ENCODE measurements at regions not wholly inside any gene's neighbourhood (a gene's known extent, or its start where the extent isn't known, plus 50 kb on each side); places are given as distances from the start of the nearest gene placed in this dataset.
A peak's percentile ranks its signal among the peaks of the same experiment; 100 is the strongest.

- Histone ChIP-seq H3K9ac (ENCODE audit: insufficient read length, low read depth) (no peak overlapping the region), H3K4me3 (ENCODE audit: insufficient read length, low read depth) (no peak overlapping the region), H3K9me3 (ENCODE audit: insufficient read depth, low read length) (no peaks in the 10 kb centered on the region), H3K27me3 (ENCODE audit: insufficient read depth, insufficient read length) (no peaks in the 10 kb centered on the region), H3K4me1 (ENCODE audit: insufficient read depth, insufficient read length) (peaks cover 6% of the 10 kb centered on the region), H3K36me3 (ENCODE audit: insufficient read depth, insufficient read length, low read length) (no peaks in the 10 kb centered on the region)
- no peak for TF ChIP-seq ZNF274 (IDR thresholded peaks at IDR 0.05; ENCODE audit: low read depth, low read length)
- no peak for TF ChIP-seq YY1 (IDR thresholded peaks at IDR 0.05; ENCODE audit: insufficient read depth, insufficient read length)
- no peak for TF ChIP-seq SUZ12 (IDR thresholded peaks at IDR 0.05; ENCODE audit: extremely low read depth, insufficient read depth, insufficient read length)
- DNase-seq (ENCODE audit: low read depth, low spot score) = no peak
These were observed 108.7 kb upstream of the DUSP10 start for GRCh38 chr1:221850470-221851187.

- DNase-seq (ENCODE audit: low read depth, low spot score) = no peak
These were observed 108.0 kb upstream of the DUSP10 start for GRCh38 chr1:221849897-221850296.

GRCh38 chr1:221849110-221849509, 107.2 kb upstream of the DUSP10 start:
- H3K4me3 ChIP-seq (ENCODE audit: insufficient read length, low read depth) = no peak overlapping the region
- H3K9me3 ChIP-seq (ENCODE audit: insufficient read depth, low read length) = no peaks in the 10 kb centered on the region
- DNase-seq (ENCODE audit: low read depth, low spot score) = no peak
- no peak overlapping the region for H3K9ac ChIP-seq (ENCODE audit: insufficient read length, low read depth)
- H3K36me3 ChIP-seq (ENCODE audit: insufficient read depth, insufficient read length, low read length) = no peaks in the 10 kb centered on the region
- H3K27me3 ChIP-seq (ENCODE audit: insufficient read depth, insufficient read length) = no peaks in the 10 kb centered on the region
- no peak for TF ChIP-seq SUZ12 (IDR thresholded peaks at IDR 0.05; ENCODE audit: extremely low read depth, insufficient read depth, insufficient read length)
- no peak for TF ChIP-seq YY1 (IDR thresholded peaks at IDR 0.05; ENCODE audit: insufficient read depth, insufficient read length)
- TF ChIP-seq ZNF274 (IDR thresholded peaks at IDR 0.05; ENCODE audit: low read depth, low read length) = no peak
- peaks cover 6% of the 10 kb centered on the region for H3K4me1 ChIP-seq (ENCODE audit: insufficient read depth, insufficient read length)

More at GRCh38 chr1:221849897-221850296, 108.0 kb upstream of the DUSP10 start:
- no peaks in the 10 kb centered on the region for H3K36me3 ChIP-seq (ENCODE audit: insufficient read depth, insufficient read length, low read length)
- no peak overlapping the region for H3K4me3 ChIP-seq (ENCODE audit: insufficient read length, low read depth)
- TF ChIP-seq SUZ12 (IDR thresholded peaks at IDR 0.05; ENCODE audit: extremely low read depth, insufficient read depth, insufficient read length) (no peak), ZNF274 (IDR thresholded peaks at IDR 0.05; ENCODE audit: low read depth, low read length) (no peak), YY1 (IDR thresholded peaks at IDR 0.05; ENCODE audit: insufficient read depth, insufficient read length) (no peak)
- no peak overlapping the region for H3K9ac ChIP-seq (ENCODE audit: insufficient read length, low read depth)
- no peaks in the 10 kb centered on the region for H3K27me3 ChIP-seq (ENCODE audit: insufficient read depth, insufficient read length)
- H3K9me3 ChIP-seq (ENCODE audit: insufficient read depth, low read length) = no peaks in the 10 kb centered on the region
- H3K4me1 ChIP-seq (ENCODE audit: insufficient read depth, insufficient read length) = peaks cover 6% of the 10 kb centered on the region

DNA sequence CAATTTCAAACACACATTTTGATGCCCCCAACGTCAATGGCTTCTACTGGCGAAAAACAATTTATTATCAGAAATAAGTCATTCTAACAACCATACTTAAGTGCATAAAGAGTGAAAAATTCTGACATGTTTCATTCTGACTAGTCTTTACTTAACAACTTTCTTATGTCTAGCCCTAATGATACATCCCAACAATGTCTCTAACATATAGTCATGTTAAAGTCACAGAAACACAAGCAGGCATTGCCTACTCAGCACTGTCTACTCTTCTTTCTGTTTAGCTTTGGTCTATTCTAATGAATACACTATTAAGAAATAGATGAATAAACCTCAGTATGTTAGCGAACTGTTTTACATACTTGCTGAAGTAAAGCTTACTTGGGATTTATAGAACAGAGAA, 105.8 kb upstream of the DUSP10 start:
- no peaks in the 10 kb centered on the region for H3K9me3 ChIP-seq (ENCODE audit: insufficient read depth, low read length)
- no peak for DNase-seq (ENCODE audit: low read depth, low spot score)
- no peak overlapping the region for H3K4me3 ChIP-seq (ENCODE audit: insufficient read length, low read depth)
- no peak overlapping the region for H3K9ac ChIP-seq (ENCODE audit: insufficient read length, low read depth)
- H3K4me1 ChIP-seq (ENCODE audit: insufficient read depth, insufficient read length) = peaks cover 6% of the 10 kb centered on the region
- no peaks in the 10 kb centered on the region for H3K27me3 ChIP-seq (ENCODE audit: insufficient read depth, insufficient read length)
- H3K36me3 ChIP-seq (ENCODE audit: insufficient read depth, insufficient read length, low read length) = no peaks in the 10 kb centered on the region
- no peak for TF ChIP-seq ZNF274 (IDR thresholded peaks at IDR 0.05; ENCODE audit: low read depth, low read length)
- no peak for TF ChIP-seq YY1 (IDR thresholded peaks at IDR 0.05; ENCODE audit: insufficient read depth, insufficient read length)
- no peak for TF ChIP-seq SUZ12 (IDR thresholded peaks at IDR 0.05; ENCODE audit: extremely low read depth, insufficient read depth, insufficient read length)

DNA sequence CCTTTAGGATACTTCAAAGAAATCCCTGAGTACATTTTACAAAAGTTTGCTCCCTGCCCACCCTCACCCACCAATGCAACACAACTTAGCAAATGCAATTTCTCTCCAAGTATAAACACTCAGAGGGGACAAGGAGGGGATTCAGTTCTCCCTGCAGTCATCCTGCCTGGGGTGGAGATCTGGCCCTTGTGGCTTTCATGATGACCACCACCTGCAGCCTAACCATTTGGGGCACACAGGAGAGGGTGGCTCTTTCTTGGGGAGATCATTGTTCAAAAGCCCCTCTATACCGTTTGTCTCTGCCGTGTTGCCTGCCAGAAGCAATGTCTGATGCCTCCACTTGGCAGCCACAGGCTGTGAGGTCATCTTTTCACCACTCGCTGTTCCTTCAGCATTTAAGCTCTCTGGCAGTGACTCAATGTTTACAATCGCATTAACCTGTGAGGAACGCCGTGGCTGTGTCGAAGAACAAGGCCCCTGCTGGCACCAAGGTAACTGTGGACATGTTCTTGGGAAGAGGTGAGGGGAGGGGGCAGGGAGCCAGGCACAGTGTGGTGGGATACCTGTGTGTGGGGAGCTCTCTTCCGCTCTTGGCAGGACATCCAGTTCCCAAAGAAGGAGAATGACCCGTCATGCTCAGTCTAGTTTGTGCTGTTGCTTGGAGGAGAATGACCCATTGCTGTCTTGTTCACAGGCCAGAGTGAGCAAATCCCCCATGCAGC, 103.9 kb upstream of the DUSP10 start:
- Histone ChIP-seq H3K9me3 (ENCODE audit: insufficient read depth, low read length) (no peaks in the 10 kb centered on the region), H3K9ac (ENCODE audit: insufficient read length, low read depth) (no peak overlapping the region), H3K36me3 (ENCODE audit: insufficient read depth, insufficient read length, low read length) (no peaks in the 10 kb centered on the region), H3K27me3 (ENCODE audit: insufficient read depth, insufficient read length) (no peaks in the 10 kb centered on the region), H3K4me1 (ENCODE audit: insufficient read depth, insufficient read length) (peaks cover 6% of the 10 kb centered on the region), H3K4me3 (ENCODE audit: insufficient read length, low read depth) (no peak overlapping the region)
- peak; percentile 33 for DNase-seq (ENCODE audit: low read depth, low spot score)
- TF ChIP-seq ZNF274 (IDR thresholded peaks at IDR 0.05; ENCODE audit: low read depth, low read length) (no peak), SUZ12 (IDR thresholded peaks at IDR 0.05; ENCODE audit: extremely low read depth, insufficient read depth, insufficient read length) (no peak), YY1 (IDR thresholded peaks at IDR 0.05; ENCODE audit: insufficient read depth, insufficient read length) (no peak)

GRCh38 chr1:221841983-221842335, 100.1 kb upstream of the DUSP10 start:
- Histone ChIP-seq H3K27me3 (ENCODE audit: insufficient read depth, insufficient read length) (no peaks in the 10 kb centered on the region), H3K9me3 (ENCODE audit: insufficient read depth, low read length) (no peaks in the 10 kb centered on the region), H3K9ac (ENCODE audit: insufficient read length, low read depth) (no peak overlapping the region), H3K36me3 (ENCODE audit: insufficient read depth, insufficient read length, low read length) (no peaks in the 10 kb centered on the region), H3K4me3 (ENCODE audit: insufficient read length, low read depth) (no peak overlapping the region), H3K4me1 (ENCODE audit: insufficient read depth, insufficient read length) (peaks cover 6% of the 10 kb centered on the region)
- no peak for DNase-seq (ENCODE audit: low read depth, low spot score)
- TF ChIP-seq ZNF274 (IDR thresholded peaks at IDR 0.05; ENCODE audit: low read depth, low read length) (no peak), SUZ12 (IDR thresholded peaks at IDR 0.05; ENCODE audit: extremely low read depth, insufficient read depth, insufficient read length) (no peak), YY1 (IDR thresholded peaks at IDR 0.05; ENCODE audit: insufficient read depth, insufficient read length) (no peak)

- DNase-seq (ENCODE audit: low read depth, low spot score) = no peak
- H3K4me3 ChIP-seq (ENCODE audit: insufficient read length, low read depth) = no peak overlapping the region
- no peaks in the 10 kb centered on the region for H3K9me3 ChIP-seq (ENCODE audit: insufficient read depth, low read length)
- TF ChIP-seq ZNF274 (IDR thresholded peaks at IDR 0.05; ENCODE audit: low read depth, low read length) (no peak), YY1 (IDR thresholded peaks at IDR 0.05; ENCODE audit: insufficient read depth, insufficient read length) (no peak), SUZ12 (IDR thresholded peaks at IDR 0.05; ENCODE audit: extremely low read depth, insufficient read depth, insufficient read length) (no peak)
- peaks cover 6% of the 10 kb centered on the region for H3K4me1 ChIP-seq (ENCODE audit: insufficient read depth, insufficient read length)
- H3K36me3 ChIP-seq (ENCODE audit: insufficient read depth, insufficient read length, low read length) = no peaks in the 10 kb centered on the region
- H3K9ac ChIP-seq (ENCODE audit: insufficient read length, low read depth) = no peak overlapping the region
- no peaks in the 10 kb centered on the region for H3K27me3 ChIP-seq (ENCODE audit: insufficient read depth, insufficient read length)
These were observed 99.5 kb upstream of the DUSP10 start for GRCh38 chr1:221841251-221841982.

All from NT2/D1 (cell line).